ENCODE measurements at regions not wholly inside any gene's neighbourhood (a gene's known extent, or its start where the extent isn't known, plus 50 kb on each side); places are given as distances from the start of the nearest gene placed in this dataset.
A peak's percentile ranks its signal among the peaks of the same experiment; 100 is the strongest.
"Not testable (repeated sequence)": the region's sequence is repeated elsewhere in the genome, so short reads cannot be mapped to it uniquely, and the experiment has no call there.

GRCh38 chr12:112694065-112694464 lies 97.5 kb upstream of the RPH3A start:
- ATAC-seq (replicated peaks) (no peak), DNase-seq (no peak)
- Mint-ChIP-seq H3K4me3 (no peak overlapping the region), H3K27me3 (peaks cover 12 to 27% of the 10 kb centered on the region in 2 donors), H3K27ac (peak overlapping the region in 1 of 2 donors; percentile 6), H3K36me3 (ENCODE audit: insufficient read depth) (no peaks in the 10 kb centered on the region), H3K4me1 (ENCODE audit: low read depth in 2 of 2) (no peaks in the 10 kb centered on the region), H3K9me3 (peaks cover 0 to 7% of the 10 kb centered on the region in 2 donors)

GRCh38 chr12:112697441-112697840 lies 94.1 kb upstream of the RPH3A start:
- H3K27ac Mint-ChIP-seq; H3K9me3 Mint-ChIP-seq; DNase-seq; ATAC-seq (replicated peaks); H3K4me3 Mint-ChIP-seq; H3K4me1 Mint-ChIP-seq (ENCODE audit: low read depth in 2 of 2); H3K36me3 Mint-ChIP-seq (ENCODE audit: insufficient read depth): not testable (repeated sequence)
- H3K27me3 Mint-ChIP-seq, result peaks cover 28 to 39% of the 10 kb centered on the region in 2 donors

DNA sequence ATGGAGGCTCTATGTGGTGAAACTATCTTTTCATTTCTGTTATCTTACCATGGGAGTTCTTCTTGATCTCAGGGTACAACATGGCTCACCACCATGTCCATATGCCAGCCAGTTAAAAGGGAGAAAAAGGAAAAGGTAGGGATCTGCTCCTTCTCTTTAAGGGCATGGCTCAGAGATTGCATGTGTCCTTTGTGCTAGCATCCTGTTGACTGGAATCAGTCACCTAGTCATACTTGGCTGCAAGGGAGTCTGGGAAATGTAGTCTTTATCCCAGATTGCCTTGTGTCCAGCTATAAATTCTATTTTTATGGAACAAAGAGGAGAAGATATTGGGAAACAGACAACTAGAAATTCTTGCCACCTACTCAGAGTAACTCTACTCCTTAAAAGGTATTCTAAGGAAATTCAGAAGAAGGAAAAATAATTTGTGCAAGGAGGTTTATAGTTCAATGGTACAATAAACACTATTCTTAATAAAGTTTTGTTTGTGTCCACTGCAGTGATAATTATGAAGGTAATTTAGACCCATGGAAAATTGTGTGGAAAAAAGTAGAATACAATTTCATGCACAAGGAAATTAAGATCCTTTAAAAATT lies 86.4 kb upstream of the RPH3A start:
- Mint-ChIP-seq H3K27me3 (peaks cover 11 to 26% of the 10 kb centered on the region in 2 donors), H3K27ac (no peak overlapping the region), H3K4me1 (ENCODE audit: low read depth in 2 of 2) (peaks cover 0 to 4% of the 10 kb centered on the region in 2 donors), H3K36me3 (ENCODE audit: insufficient read depth) (no peaks in the 10 kb centered on the region), H3K9me3 (no peaks in the 10 kb centered on the region), H3K4me3 (no peak overlapping the region)
- ATAC-seq (replicated peaks) (no peak), DNase-seq (no peak)

- Mint-ChIP-seq H3K36me3 (ENCODE audit: insufficient read depth) (peaks cover 3% of the 10 kb centered on the region), H3K27ac (no peak overlapping the region), H3K4me3 (no peak overlapping the region), H3K4me1 (ENCODE audit: low read depth in 2 of 2) (peaks cover 6 to 23% of the 10 kb centered on the region in 2 donors), H3K27me3 (no peaks in the 10 kb centered on the region), H3K9me3 (no peaks in the 10 kb centered on the region)
- DNase-seq (no peak), ATAC-seq (replicated peaks) (no peak)
Observed at GRCh38 chr12:112710414-112710813, 81.1 kb upstream of the RPH3A start.

DNA sequence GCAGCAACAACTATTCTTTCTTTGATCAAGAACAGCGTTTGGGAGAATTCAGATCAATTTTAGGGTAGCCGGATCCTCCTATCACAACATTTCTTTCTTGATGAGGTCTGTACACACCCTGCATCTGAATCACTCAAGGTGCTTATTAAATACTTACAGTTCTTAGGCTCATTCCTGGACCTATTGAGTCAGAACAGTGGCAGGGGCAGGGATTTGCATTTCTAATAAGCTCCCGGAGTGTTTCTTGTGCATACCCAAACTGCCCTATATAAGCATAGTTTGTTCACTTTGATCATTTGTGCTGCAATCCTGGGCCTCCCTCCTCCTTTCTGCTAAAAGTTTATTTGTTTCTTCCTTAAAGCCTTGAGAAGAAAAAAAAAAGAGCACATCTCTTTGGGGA lies 80.5 kb upstream of the RPH3A start:
- no peaks in the 10 kb centered on the region for H3K27me3 Mint-ChIP-seq
- H3K4me1 Mint-ChIP-seq (ENCODE audit: low read depth in 2 of 2), result peaks cover 6 to 23% of the 10 kb centered on the region in 2 donors
- H3K4me3 Mint-ChIP-seq, result no peak overlapping the region
- H3K36me3 Mint-ChIP-seq (ENCODE audit: insufficient read depth), result peaks cover 3% of the 10 kb centered on the region
- no peak overlapping the region for H3K27ac Mint-ChIP-seq
- ATAC-seq (replicated peaks) (no peak), DNase-seq (no peak)
- no peaks in the 10 kb centered on the region for H3K9me3 Mint-ChIP-seq

DNA sequence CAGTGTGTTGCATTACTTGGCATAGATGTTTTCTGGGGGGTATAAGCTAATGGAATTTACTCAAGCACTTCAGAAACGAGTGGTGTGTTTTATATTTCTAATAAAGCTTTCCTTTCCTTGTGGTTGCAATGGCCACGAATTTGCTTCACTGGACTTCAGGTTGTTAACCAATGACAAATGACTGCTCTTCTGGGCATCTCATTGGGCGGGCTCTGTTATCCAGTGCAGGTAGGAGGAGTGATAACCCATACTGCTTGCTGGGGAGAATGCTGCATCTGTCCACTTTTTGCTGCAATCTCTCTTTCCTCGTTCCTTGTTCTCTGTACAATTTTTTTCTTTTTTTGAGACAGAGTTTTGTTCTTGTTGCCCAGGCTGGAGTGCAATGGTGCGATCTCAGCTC lies 80.0 kb upstream of the RPH3A start:
- H3K36me3 Mint-ChIP-seq (ENCODE audit: insufficient read depth), result peaks cover 3% of the 10 kb centered on the region
- ATAC-seq (replicated peaks) (no peak), DNase-seq (no peak)
- H3K4me1 Mint-ChIP-seq (ENCODE audit: low read depth in 2 of 2), result peaks cover 8 to 21% of the 10 kb centered on the region in 2 donors
- no peak overlapping the region for H3K27ac Mint-ChIP-seq
- H3K9me3 Mint-ChIP-seq, result no peaks in the 10 kb centered on the region
- H3K27me3 Mint-ChIP-seq, result no peaks in the 10 kb centered on the region
- H3K4me3 Mint-ChIP-seq, result no peak overlapping the region

DNA sequence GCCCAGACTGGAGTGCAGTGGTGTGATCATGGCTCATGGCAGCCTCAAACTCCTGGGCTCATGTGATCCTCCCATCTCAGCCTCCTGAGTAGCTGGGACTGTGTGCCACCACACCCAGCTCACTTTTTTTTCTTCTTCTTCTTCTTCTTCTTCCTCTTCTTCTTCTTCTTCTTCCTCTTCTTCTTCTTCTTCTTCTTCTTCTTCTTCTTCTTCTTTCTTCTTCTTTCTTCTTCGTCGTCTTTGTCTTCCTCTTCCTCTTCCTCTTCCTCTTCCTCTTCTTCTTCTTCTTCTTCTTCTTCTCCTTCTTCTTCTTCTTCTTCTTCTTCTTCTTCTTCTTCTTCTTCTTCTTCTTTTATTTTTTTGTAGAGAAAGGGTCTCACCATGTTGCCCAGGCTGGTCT lies 78.8 kb upstream of the RPH3A start:
- not testable (repeated sequence) for H3K27ac Mint-ChIP-seq

GRCh38 chr12:112713471-112713870 lies 78.1 kb upstream of the RPH3A start:
- Mint-ChIP-seq H3K27me3 (no peaks in the 10 kb centered on the region), H3K9me3 (no peaks in the 10 kb centered on the region), H3K27ac (peak overlapping the region in 1 of 2 donors; percentile 73)

More for the DNA sequence above, 78.8 kb upstream of the RPH3A start:
- not testable (repeated sequence) for H3K9me3 Mint-ChIP-seq; DNase-seq; H3K36me3 Mint-ChIP-seq (ENCODE audit: insufficient read depth); H3K27me3 Mint-ChIP-seq; ATAC-seq (replicated peaks); H3K4me3 Mint-ChIP-seq
- H3K4me1 Mint-ChIP-seq (ENCODE audit: low read depth in 2 of 2), result peaks cover 8 to 22% of the 10 kb centered on the region in 2 donors

DNA sequence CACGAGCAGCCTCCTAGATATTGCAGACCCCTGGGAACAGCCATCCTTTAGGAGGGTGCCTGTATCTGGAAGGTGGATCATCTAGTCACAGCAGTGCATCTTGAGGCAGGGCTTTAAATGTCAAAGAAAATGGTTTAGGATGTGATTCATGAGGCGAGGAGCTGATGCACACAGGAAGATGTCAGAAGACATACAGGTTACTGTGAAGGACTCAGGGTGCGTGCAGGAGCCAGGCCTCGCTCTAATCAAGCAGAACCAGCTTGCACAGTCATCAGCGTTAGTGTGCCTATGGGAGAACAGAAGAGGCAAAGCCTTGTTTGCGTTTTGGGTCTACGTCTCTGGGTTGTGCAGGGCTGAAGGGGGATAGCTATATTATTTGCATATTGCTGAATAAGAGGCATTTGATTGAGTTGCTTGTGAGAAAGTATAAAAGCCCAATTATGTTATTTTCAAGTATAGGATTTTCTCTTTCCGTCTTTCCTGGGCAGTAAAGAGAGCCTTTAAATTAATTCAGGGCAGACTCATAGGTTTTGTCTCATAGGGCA lies 77.3 kb upstream of the RPH3A start:
- H3K27ac Mint-ChIP-seq, result peak overlapping the region in 1 of 2 donors; percentile 73
- no peaks in the 10 kb centered on the region for H3K27me3 Mint-ChIP-seq
- H3K9me3 Mint-ChIP-seq, result no peaks in the 10 kb centered on the region
- H3K36me3 Mint-ChIP-seq (ENCODE audit: insufficient read depth), result peaks cover 3% of the 10 kb centered on the region
- no peak overlapping the region for H3K4me3 Mint-ChIP-seq
- no peak for DNase-seq
- peak; percentile 51 for ATAC-seq (replicated peaks)
- H3K4me1 Mint-ChIP-seq (ENCODE audit: low read depth in 2 of 2), result peaks cover 8 to 22% of the 10 kb centered on the region in 2 donors

More at GRCh38 chr12:112713471-112713870, 78.1 kb upstream of the RPH3A start:
- DNase-seq (no peak), ATAC-seq (replicated peaks) (no peak)
- Mint-ChIP-seq H3K36me3 (ENCODE audit: insufficient read depth) (peaks cover 3% of the 10 kb centered on the region), H3K4me3 (no peak overlapping the region), H3K4me1 (ENCODE audit: low read depth in 2 of 2) (peaks cover 8 to 22% of the 10 kb centered on the region in 2 donors)

- H3K27me3 Mint-ChIP-seq, result peaks cover 0 to 13% of the 10 kb centered on the region in 2 donors
- no peak overlapping the region for H3K27ac Mint-ChIP-seq
- H3K9me3 Mint-ChIP-seq, result no peaks in the 10 kb centered on the region
- no peak for DNase-seq
- peaks cover 2% of the 10 kb centered on the region for H3K36me3 Mint-ChIP-seq (ENCODE audit: insufficient read depth)
- peaks cover 8 to 22% of the 10 kb centered on the region in 2 donors for H3K4me1 Mint-ChIP-seq (ENCODE audit: low read depth in 2 of 2)
- peak; percentile 44 for ATAC-seq (replicated peaks)
- H3K4me3 Mint-ChIP-seq, result no peak overlapping the region
Observed at GRCh38 chr12:112716099-112717093, 75.2 kb upstream of the RPH3A start.

GRCh38 chr12:112728864-112729263 lies 62.7 kb upstream of the RPH3A start:
- DNase-seq, result no peak
- H3K4me1 Mint-ChIP-seq (ENCODE audit: low read depth in 2 of 2), result peaks cover 0 to 2% of the 10 kb centered on the region in 2 donors
- ATAC-seq (replicated peaks), result no peak
- H3K36me3 Mint-ChIP-seq (ENCODE audit: insufficient read depth), result no peaks in the 10 kb centered on the region
- no peaks in the 10 kb centered on the region for H3K9me3 Mint-ChIP-seq
- no peak overlapping the region for H3K27ac Mint-ChIP-seq
- H3K4me3 Mint-ChIP-seq, result no peak overlapping the region
- H3K27me3 Mint-ChIP-seq, result peaks cover 25 to 35% of the 10 kb centered on the region in 2 donors

- Mint-ChIP-seq H3K4me3 (no peak overlapping the region), H3K27me3 (peaks cover 32 to 36% of the 10 kb centered on the region in 2 donors), H3K27ac (no peak overlapping the region), H3K4me1 (ENCODE audit: low read depth in 2 of 2) (peaks cover 0 to 3% of the 10 kb centered on the region in 2 donors), H3K36me3 (ENCODE audit: insufficient read depth) (no peaks in the 10 kb centered on the region), H3K9me3 (no peaks in the 10 kb centered on the region)
- no peak for ATAC-seq (replicated peaks)
- no peak for DNase-seq
Observed at GRCh38 chr12:112734859-112735695, 56.5 kb upstream of the RPH3A start.

GRCh38 chr12:112738531-112738930 lies 53.0 kb upstream of the RPH3A start:
- DNase-seq, result no peak
- Mint-ChIP-seq H3K9me3 (no peaks in the 10 kb centered on the region), H3K27me3 (peaks cover 31 to 46% of the 10 kb centered on the region in 2 donors), H3K36me3 (ENCODE audit: insufficient read depth) (no peaks in the 10 kb centered on the region), H3K4me3 (no peak overlapping the region), H3K27ac (no peak overlapping the region), H3K4me1 (ENCODE audit: low read depth in 2 of 2) (peaks cover 3 to 7% of the 10 kb centered on the region in 2 donors)
- ATAC-seq (replicated peaks), result no peak

All from effector memory CD8-positive, alpha-beta T cell (primary cell).